ENCODE measurements at regions not wholly inside any gene's neighbourhood (a gene's known extent, or its start where the extent isn't known, plus 50 kb on each side); places are given as distances from the start of the nearest gene placed in this dataset.

DNA sequence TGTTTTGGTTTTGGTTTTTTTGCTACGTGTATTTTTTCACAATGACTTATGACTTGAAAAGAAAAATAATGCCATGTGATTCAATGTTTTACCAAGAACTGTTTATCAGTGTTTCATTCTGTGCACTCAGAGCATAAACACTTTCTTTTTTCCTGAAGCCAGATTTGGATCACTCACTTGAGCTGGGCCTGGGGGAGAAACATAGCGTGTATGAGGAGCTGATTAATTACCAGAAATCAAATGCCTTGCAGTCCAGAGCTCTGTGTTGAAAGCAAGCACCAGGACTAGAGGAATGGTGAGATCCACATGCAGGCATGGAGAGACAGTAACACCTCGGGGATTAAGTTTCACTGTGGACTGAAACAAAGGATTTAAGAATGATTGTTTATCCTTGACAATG is 642.1 kb upstream of the ADGRL2 start:
- TF ChIP-seq, protein P1, sequence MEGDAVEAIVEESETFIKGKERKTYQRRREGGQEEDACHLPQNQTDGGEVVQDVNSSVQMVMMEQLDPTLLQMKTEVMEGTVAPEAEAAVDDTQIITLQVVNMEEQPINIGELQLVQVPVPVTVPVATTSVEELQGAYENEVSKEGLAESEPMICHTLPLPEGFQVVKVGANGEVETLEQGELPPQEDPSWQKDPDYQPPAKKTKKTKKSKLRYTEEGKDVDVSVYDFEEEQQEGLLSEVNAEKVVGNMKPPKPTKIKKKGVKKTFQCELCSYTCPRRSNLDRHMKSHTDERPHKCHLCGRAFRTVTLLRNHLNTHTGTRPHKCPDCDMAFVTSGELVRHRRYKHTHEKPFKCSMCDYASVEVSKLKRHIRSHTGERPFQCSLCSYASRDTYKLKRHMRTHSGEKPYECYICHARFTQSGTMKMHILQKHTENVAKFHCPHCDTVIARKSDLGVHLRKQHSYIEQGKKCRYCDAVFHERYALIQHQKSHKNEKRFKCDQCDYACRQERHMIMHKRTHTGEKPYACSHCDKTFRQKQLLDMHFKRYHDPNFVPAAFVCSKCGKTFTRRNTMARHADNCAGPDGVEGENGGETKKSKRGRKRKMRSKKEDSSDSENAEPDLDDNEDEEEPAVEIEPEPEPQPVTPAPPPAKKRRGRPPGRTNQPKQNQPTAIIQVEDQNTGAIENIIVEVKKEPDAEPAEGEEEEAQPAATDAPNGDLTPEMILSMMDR (IDR thresholded peaks at IDR 0.05; ENCODE audit: control extremely low read depth, extremely low read depth): no peak
- Histone ChIP-seq H3K36me3 (ENCODE audit: control insufficient read depth in 4 of 4, insufficient read depth in 4 of 4, low read length in 4 of 4) (no peaks in the 10 kb centered on the region), H3K9ac (ENCODE audit: insufficient read depth in 1 of 2, low read length in 2 of 2) (peak overlapping the region in 1 of 2 donors; percentile 11), H3K4me1 (ENCODE audit: control insufficient read depth in 5 of 5, insufficient read depth in 5 of 5, low read length in 5 of 5) (peaks cover 0 to 8% (median 0%) of the 10 kb centered on the region in 5 donors), H3K27ac (ENCODE audit: low read depth in 1 of 2, low read length in 1 of 2) (no peak overlapping the region), H3K27me3 (ENCODE audit: control insufficient read depth in 3 of 3, insufficient read depth in 3 of 3, low read length in 2 of 3) (no peaks in the 10 kb centered on the region), H3K9me3 (ENCODE audit: control insufficient read depth in 4 of 4, insufficient read depth in 3 of 4, low read length in 3 of 4) (no peaks in the 10 kb centered on the region), H3K4me3 (no peak overlapping the region)
- WGBS, 2 donors: 44 to 61% methylated on average over 3 of the region's 3 CpGs
- DNase-seq: peak in 1 of 3 donors; percentile 44
- ATAC-seq (ENCODE audit: insufficient read depth, low FRiP score): no peak

GRCh38 chr1:81157686-81158085 is 643.0 kb upstream of the ADGRL2 start:
- Histone ChIP-seq H3K4me3 (no peak overlapping the region), H3K9me3 (ENCODE audit: control insufficient read depth in 4 of 4, insufficient read depth in 3 of 4, low read length in 3 of 4) (no peaks in the 10 kb centered on the region), H3K27me3 (ENCODE audit: control insufficient read depth in 3 of 3, insufficient read depth in 3 of 3, low read length in 2 of 3) (no peaks in the 10 kb centered on the region), H3K9ac (ENCODE audit: insufficient read depth in 1 of 2, low read length in 2 of 2) (no peak overlapping the region), H3K27ac (ENCODE audit: low read depth in 1 of 2, low read length in 1 of 2) (no peak overlapping the region), H3K4me1 (ENCODE audit: control insufficient read depth in 5 of 5, insufficient read depth in 5 of 5, low read length in 5 of 5) (peaks cover 0 to 8% (median 0%) of the 10 kb centered on the region in 5 donors), H3K36me3 (ENCODE audit: control insufficient read depth in 4 of 4, insufficient read depth in 4 of 4, low read length in 4 of 4) (no peaks in the 10 kb centered on the region)
- TF ChIP-seq, protein P1 (IDR thresholded peaks at IDR 0.05; ENCODE audit: control extremely low read depth, extremely low read depth): no peak
- 84 to 93% methylated on average over 1 of the region's 1 CpG for WGBS, 2 donors
- ATAC-seq (ENCODE audit: insufficient read depth, low FRiP score): no peak
- no peak for DNase-seq

DNA sequence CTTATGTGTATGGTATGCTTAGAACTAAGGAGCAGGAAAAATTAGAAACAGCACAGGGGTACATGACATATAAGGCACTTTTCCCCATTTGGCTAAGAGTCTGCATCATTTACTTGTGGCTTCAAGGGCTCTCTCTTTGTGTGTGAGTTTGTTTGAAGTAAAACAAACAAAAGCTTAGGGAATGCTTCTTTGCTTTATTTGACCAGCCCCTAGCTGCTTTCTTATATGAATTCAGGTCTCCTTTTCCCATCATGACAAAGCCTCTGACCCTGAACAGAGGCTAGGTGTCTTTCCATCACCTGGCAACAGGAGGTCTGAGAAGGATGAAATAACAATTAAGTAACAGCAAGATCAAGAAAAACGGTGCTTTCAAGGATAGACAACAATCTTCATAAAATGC is 643.8 kb upstream of the ADGRL2 start:
- TF ChIP-seq, protein P1 (IDR thresholded peaks at IDR 0.05; ENCODE audit: control extremely low read depth, extremely low read depth): no peak
- Histone ChIP-seq H3K4me3 (no peak overlapping the region), H3K4me1 (ENCODE audit: control insufficient read depth in 5 of 5, insufficient read depth in 5 of 5, low read length in 5 of 5) (peaks cover 0 to 8% (median 0%) of the 10 kb centered on the region in 5 donors), H3K36me3 (ENCODE audit: control insufficient read depth in 4 of 4, insufficient read depth in 4 of 4, low read length in 4 of 4) (no peaks in the 10 kb centered on the region), H3K27me3 (ENCODE audit: control insufficient read depth in 3 of 3, insufficient read depth in 3 of 3, low read length in 2 of 3) (no peaks in the 10 kb centered on the region), H3K27ac (ENCODE audit: low read depth in 1 of 2, low read length in 1 of 2) (no peak overlapping the region), H3K9me3 (ENCODE audit: control insufficient read depth in 4 of 4, insufficient read depth in 3 of 4, low read length in 3 of 4) (no peaks in the 10 kb centered on the region), H3K9ac (ENCODE audit: insufficient read depth in 1 of 2, low read length in 2 of 2) (no peak overlapping the region)
- ATAC-seq (ENCODE audit: insufficient read depth, low FRiP score) (no peak), DNase-seq (no peak)
- 83 to 87% methylated on average over 1 of the region's 1 CpG for WGBS, 2 donors

GRCh38 chr1:81155131-81155530 is 645.6 kb upstream of the ADGRL2 start:
- 85 to 86% methylated on average over 1 of the region's 1 CpG for WGBS, 2 donors
- peaks cover 0 to 8% (median 0%) of the 10 kb centered on the region in 5 donors for H3K4me1 ChIP-seq (ENCODE audit: control insufficient read depth in 5 of 5, insufficient read depth in 5 of 5, low read length in 5 of 5)
- no peaks in the 10 kb centered on the region for H3K27me3 ChIP-seq (ENCODE audit: control insufficient read depth in 3 of 3, insufficient read depth in 3 of 3, low read length in 2 of 3)

More at GRCh38 chr1:81155131-81155530, 645.6 kb upstream of the ADGRL2 start:
- H3K9me3 ChIP-seq (ENCODE audit: control insufficient read depth in 4 of 4, insufficient read depth in 3 of 4, low read length in 3 of 4): no peaks in the 10 kb centered on the region
- no peak for DNase-seq
- no peak overlapping the region for H3K9ac ChIP-seq (ENCODE audit: insufficient read depth in 1 of 2, low read length in 2 of 2)
- no peak overlapping the region for H3K27ac ChIP-seq (ENCODE audit: low read depth in 1 of 2, low read length in 1 of 2)
- ATAC-seq (ENCODE audit: insufficient read depth, low FRiP score): no peak
- H3K4me3 ChIP-seq: no peak overlapping the region
- no peaks in the 10 kb centered on the region for H3K36me3 ChIP-seq (ENCODE audit: control insufficient read depth in 4 of 4, insufficient read depth in 4 of 4, low read length in 4 of 4)
- TF ChIP-seq, protein P1 (IDR thresholded peaks at IDR 0.05; ENCODE audit: control extremely low read depth, extremely low read depth): no peak

Data from lung (tissue), 11 donors.